ENCODE measurements at regions not wholly inside any gene's neighbourhood (a gene's known extent, or its start where the extent isn't known, plus 50 kb on each side); places are given as distances from the start of the nearest gene placed in this dataset.

GRCh38 chr1:5513846-5514526 is 478.2 kb downstream of the NPHP4 start:
- no peak for TF ChIP-seq CTCF (IDR thresholded peaks at IDR 0.05)
- TF ChIP-seq EZH2 (IDR thresholded peaks at IDR 0.05; ENCODE audit: borderline replicate concordance, insufficient read depth, low read depth, low read length, poor library complexity, severe bottlenecking) = no peak
